Activated naive CD4-positive, alpha-beta T cell treated with anti-CD3 and anti-CD28 coated beads, Interleukin-2, amount 10 ng/mL, durations not matched to agents 7 days and 5 days (primary cell): ENCODE measurements at regions not wholly inside any gene's neighbourhood (a gene's known extent, or its start where the extent isn't known, plus 50 kb on each side); places are given as distances from the start of the nearest gene placed in this dataset.

Experiments
- CTCF ChIA-PET: fragments of 350-600 bp; sonication (Branson Sonifier 250); formaldehyde crosslinking; loops from one replicate; lab custom pipeline; 2021; ENCODE audit warnings: antibody characterized with exemption; lab: Charles Lee
- DNase-seq: peaks from one replicate; pipeline ENCODE4 v3.0.0-alpha.2; 2020
- H3K27ac Mint-ChIP-seq: one replicate; pipeline ENCODE4 v1.8.0; 2021; ENCODE audit warnings: mild to moderate bottlenecking, moderate library complexity, mixed read lengths
- H3K27me3 Mint-ChIP-seq: one replicate; pipeline ENCODE4 v1.8.0; 2021; ENCODE audit warnings: mild to moderate bottlenecking, mixed read lengths
- H3K36me3 Mint-ChIP-seq: one replicate; pipeline ENCODE4 v1.8.0; 2021; ENCODE audit warnings: mixed read lengths
- H3K4me1 Mint-ChIP-seq: one replicate; pipeline ENCODE4 v1.8.0; 2021; ENCODE audit warnings: mixed read lengths
- H3K4me3 Mint-ChIP-seq: one replicate; pipeline ENCODE4 v1.8.0; 2021; ENCODE audit warnings: mild to moderate bottlenecking, moderate library complexity, mixed read lengths
- H3K9me3 Mint-ChIP-seq: one replicate; pipeline ENCODE4 v1.8.0; 2021; ENCODE audit warnings: mixed read lengths

- Mint-ChIP-seq H3K36me3 (no peaks in the 10 kb centered on the region), H3K4me3 (no peak overlapping the region), H3K27ac (no peak overlapping the region), H3K4me1 (no peaks in the 10 kb centered on the region), H3K9me3 (no peaks in the 10 kb centered on the region), H3K27me3 (peaks cover 12% of the 10 kb centered on the region)
- DNase-seq: no peak
- CTCF ChIA-PET: interaction anchor here (0.6 kb wide), 1 partner anchor 407 kb away, joined by 3 read pairs; no protein-coding TSS in a partner anchor
Measured at GRCh38 chr1:51025374-51025773, 55.3 kb downstream of the CDKN2C start.

GRCh38 chr1:51032936-51033335 lies 62.9 kb downstream of the CDKN2C start:
- no peak overlapping the region for H3K4me3 Mint-ChIP-seq
- H3K27ac Mint-ChIP-seq: no peak overlapping the region
- H3K27me3 Mint-ChIP-seq: no peaks in the 10 kb centered on the region
- no peak for DNase-seq
- CTCF ChIA-PET: no interaction called here
- H3K36me3 Mint-ChIP-seq: no peaks in the 10 kb centered on the region
- no peaks in the 10 kb centered on the region for H3K9me3 Mint-ChIP-seq
- no peaks in the 10 kb centered on the region for H3K4me1 Mint-ChIP-seq

GRCh38 chr1:51044199-51044598 lies 57.8 kb upstream of the C1orf185 start:
- Mint-ChIP-seq H3K9me3 (peaks cover 2% of the 10 kb centered on the region), H3K4me1 (no peaks in the 10 kb centered on the region), H3K27me3 (peaks cover 4% of the 10 kb centered on the region), H3K4me3 (no peak overlapping the region), H3K27ac (no peak overlapping the region), H3K36me3 (no peaks in the 10 kb centered on the region)
- no peak for DNase-seq
- CTCF ChIA-PET: no interaction called here

DNA sequence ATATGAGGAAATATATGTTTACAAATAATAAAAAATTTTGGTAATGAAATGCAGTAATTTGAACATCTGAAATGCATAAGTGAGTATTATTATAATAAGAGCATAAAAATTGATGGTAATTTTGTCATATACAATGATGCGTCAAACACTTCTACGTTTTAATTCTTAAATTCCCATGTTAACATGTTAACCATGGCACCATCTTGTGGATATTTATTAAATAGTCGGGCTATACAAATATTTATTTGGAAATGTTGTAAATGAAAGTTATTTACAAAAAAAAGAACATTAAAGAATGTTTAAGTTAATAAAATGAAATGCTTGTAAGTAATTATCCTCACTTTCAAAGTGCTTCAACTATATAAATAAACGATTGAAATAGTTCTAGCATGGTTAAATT lies 57.2 kb upstream of the C1orf185 start:
- DNase-seq: no peak
- Mint-ChIP-seq H3K36me3 (no peaks in the 10 kb centered on the region), H3K9me3 (peaks cover 2% of the 10 kb centered on the region), H3K27ac (no peak overlapping the region), H3K4me3 (no peak overlapping the region), H3K4me1 (no peaks in the 10 kb centered on the region), H3K27me3 (peaks cover 6% of the 10 kb centered on the region)
- CTCF ChIA-PET: no interaction called here

GRCh38 chr1:51048021-51048420 lies 54.0 kb upstream of the C1orf185 start:
- no peaks in the 10 kb centered on the region for H3K36me3 Mint-ChIP-seq
- H3K27me3 Mint-ChIP-seq: peaks cover 6% of the 10 kb centered on the region
- H3K4me1 Mint-ChIP-seq: no peaks in the 10 kb centered on the region
- no peak overlapping the region for H3K4me3 Mint-ChIP-seq
- CTCF ChIA-PET: no interaction called here
- H3K27ac Mint-ChIP-seq: no peak overlapping the region
- no peak for DNase-seq
- H3K9me3 Mint-ChIP-seq: no peaks in the 10 kb centered on the region

- peaks cover 6% of the 10 kb centered on the region for H3K27me3 Mint-ChIP-seq
- CTCF ChIA-PET: no interaction called here
Measured at GRCh38 chr1:51048670-51049069, 53.4 kb upstream of the C1orf185 start.

More at GRCh38 chr1:51048670-51049069, 53.4 kb upstream of the C1orf185 start:
- Mint-ChIP-seq H3K36me3 (no peaks in the 10 kb centered on the region), H3K27ac (no peak overlapping the region), H3K4me1 (no peaks in the 10 kb centered on the region), H3K4me3 (no peak overlapping the region), H3K9me3 (no peaks in the 10 kb centered on the region)
- no peak for DNase-seq
